ENCODE measurements at regions not wholly inside any gene's neighbourhood (a gene's known extent, or its start where the extent isn't known, plus 50 kb on each side); places are given as distances from the start of the nearest gene placed in this dataset.

DNA sequence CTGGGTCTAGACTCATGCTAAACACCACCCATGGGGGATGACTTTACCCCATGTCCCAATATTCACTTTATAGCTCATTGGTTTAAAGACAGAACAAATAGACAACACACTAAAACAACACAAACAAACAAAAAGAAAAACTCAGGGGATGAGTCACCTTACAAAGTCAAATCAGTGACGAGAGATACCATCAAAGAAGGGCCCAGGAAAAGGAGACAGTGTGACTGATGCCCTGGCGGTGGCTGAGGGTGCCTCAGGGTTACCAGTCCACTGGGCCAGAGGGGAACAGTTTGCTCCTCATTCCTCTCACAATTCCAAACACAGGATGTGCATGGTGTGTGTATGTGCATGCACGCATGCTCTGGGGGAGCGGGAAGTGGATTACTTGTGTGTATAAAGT lies 171.3 kb upstream of the PRKCQ start:
- TF ChIP-seq, protein P1, sequence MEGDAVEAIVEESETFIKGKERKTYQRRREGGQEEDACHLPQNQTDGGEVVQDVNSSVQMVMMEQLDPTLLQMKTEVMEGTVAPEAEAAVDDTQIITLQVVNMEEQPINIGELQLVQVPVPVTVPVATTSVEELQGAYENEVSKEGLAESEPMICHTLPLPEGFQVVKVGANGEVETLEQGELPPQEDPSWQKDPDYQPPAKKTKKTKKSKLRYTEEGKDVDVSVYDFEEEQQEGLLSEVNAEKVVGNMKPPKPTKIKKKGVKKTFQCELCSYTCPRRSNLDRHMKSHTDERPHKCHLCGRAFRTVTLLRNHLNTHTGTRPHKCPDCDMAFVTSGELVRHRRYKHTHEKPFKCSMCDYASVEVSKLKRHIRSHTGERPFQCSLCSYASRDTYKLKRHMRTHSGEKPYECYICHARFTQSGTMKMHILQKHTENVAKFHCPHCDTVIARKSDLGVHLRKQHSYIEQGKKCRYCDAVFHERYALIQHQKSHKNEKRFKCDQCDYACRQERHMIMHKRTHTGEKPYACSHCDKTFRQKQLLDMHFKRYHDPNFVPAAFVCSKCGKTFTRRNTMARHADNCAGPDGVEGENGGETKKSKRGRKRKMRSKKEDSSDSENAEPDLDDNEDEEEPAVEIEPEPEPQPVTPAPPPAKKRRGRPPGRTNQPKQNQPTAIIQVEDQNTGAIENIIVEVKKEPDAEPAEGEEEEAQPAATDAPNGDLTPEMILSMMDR (conservative IDR thresholded peaks at IDR 0.05; ENCODE audit: low read depth, low read length) = no peak
- TF ChIP-seq EZH2 (IDR thresholded peaks at IDR 0.05; ENCODE audit: low read length, unreplicated experiment) (no peak), EZH2phosphoT487 (IDR thresholded peaks at IDR 0.05; ENCODE audit: borderline replicate concordance, low read length) (no peak)
